B cell (primary cell): ENCODE measurements at regions not wholly inside any gene's neighbourhood (a gene's known extent, or its start where the extent isn't known, plus 50 kb on each side); places are given as distances from the start of the nearest gene placed in this dataset.

Source experiments
- CTCF ChIP-seq: fragments of 200-600 bp; IDR thresholded peaks from one replicate; pipeline ENCODE4 v1.8.0; 2022; ENCODE audit warnings: antibody characterized with exemption, mild to moderate bottlenecking
- EZH2 ChIP-seq: IDR thresholded peaks from 2 replicates; pipeline ENCODE4 v1.6.1; 2012; ENCODE audit warnings: borderline replicate concordance, low read depth, mild to moderate bottlenecking, moderate library complexity, low read length; ENCODE audit not compliant: insufficient read depth, poor library complexity, severe bottlenecking

- TF ChIP-seq CTCF (no peak), EZH2 (no peak)
Measured at GRCh38 chr22:16651217-16651616, 58.6 kb upstream of the CCT8L2 start.
